Endothelial cell of umbilical vein (primary cell): ENCODE measurements at regions not wholly inside any gene's neighbourhood (a gene's known extent, or its start where the extent isn't known, plus 50 kb on each side); places are given as distances from the start of the nearest gene placed in this dataset.

ENCODE experiments used
- BruUV-seq: library from RNA; stranded (reverse); fragments of 400-500 nt; replicated peaks from 2 replicates; lab custom pipeline; 2021; lab: Mats Ljungman, UMichigan
- CTCF ChIA-PET: fragments of 300-600, 350-600 bp; sonication (Branson Sonifier 250); formaldehyde crosslinking; loops from one replicate; lab custom pipeline; 2021; ENCODE audit warnings: antibody characterized with exemption, inconsistent platforms; lab: Charles Lee
- POLR2A ChIA-PET: fragments of 300-600, 350-600 bp; sonication (Branson Sonifier 250); formaldehyde crosslinking; loops from one replicate; lab custom pipeline; 2021; ENCODE audit warnings: antibody characterized with exemption, inconsistent platforms; lab: Charles Lee
- DNase-seq: peaks from one replicate; pipeline ENCODE4 v3.0.0-alpha.2; 2011; ENCODE audit warnings: low read depth, low spot score
- FAIRE-seq: peaks from 2 replicates; lab custom pipeline; 2011; peaks lifted over from hg19 to GRCh38; lab: Jason Lieb, UNC
- H2AFZ ChIP-seq: 2 replicates; pipeline ENCODE4 v1.6.0; 2012; ENCODE audit warnings: low read depth, low read length, control low read depth, inconsistent platforms
- H3K27ac ChIP-seq: 2 replicates; pipeline ENCODE4 v1.5.1; 2011; ENCODE audit warnings: low read depth, mild to moderate bottlenecking, control low read depth, low read length, moderate library complexity; ENCODE audit not compliant: insufficient read depth
- H3K27me3 ChIP-seq, 2 experiments: 2 replicates each; pipeline versions ENCODE4 v1.6.0 to v1.6.1; 2011; ENCODE audit warnings: low read length in 2 of 2, mixed read lengths in 1 of 2; ENCODE audit not compliant: control insufficient read depth in 2 of 2, insufficient read depth in 2 of 2
- H3K36me3 ChIP-seq, 2 experiments: 2 replicates in 1 of 2; 3 replicates in 1 of 2; pipeline ENCODE4 v1.5.1; 2011; ENCODE audit warnings: low read length in 2 of 2, mild to moderate bottlenecking in 1 of 2, moderate library complexity in 1 of 2; ENCODE audit not compliant: control insufficient read depth in 2 of 2, insufficient read depth in 2 of 2; ENCODE audit errors: extremely low read depth in 1 of 2
- H3K4me1 ChIP-seq: 3 replicates; pipeline ENCODE4 v1.5.1; 2011; ENCODE audit warnings: mild to moderate bottlenecking, low read length; ENCODE audit not compliant: control insufficient read depth, insufficient read depth; ENCODE audit errors: extremely low read depth
- H3K4me2 ChIP-seq: 2 replicates; pipeline ENCODE4 v1.6.1; 2011; ENCODE audit warnings: low read length, control low read depth, mixed read lengths; ENCODE audit not compliant: insufficient read depth
- H3K4me3 ChIP-seq, 3 experiments: fragments of 200-600 bp in 1 of 3; sonication (generic), shearing (Covaris generic) in 1 of 3; replicated peaks in 1 of 3; 2 replicates each; pipeline ENCODE4 v1.5.1; 2011 to 2016; ENCODE audit warnings: control low read depth in 3 of 3, low read length in 3 of 3, mild to moderate bottlenecking in 2 of 3, inconsistent platforms in 1 of 3, low read depth in 1 of 3, moderate library complexity in 1 of 3; ENCODE audit not compliant: insufficient read depth in 1 of 3
- H3K79me2 ChIP-seq: 2 replicates; pipeline ENCODE4 v1.6.0; 2012; ENCODE audit warnings: low read length, inconsistent platforms; ENCODE audit not compliant: control insufficient read depth, insufficient read depth
- H3K9ac ChIP-seq: replicated peaks from 2 replicates; pipeline ENCODE3; 2011; ENCODE audit warnings: low read length, control low read depth; ENCODE audit not compliant: insufficient read depth; ENCODE audit errors: extremely low read depth
- H3K9me1 ChIP-seq: replicated peaks from 3 replicates; pipeline ENCODE4 v1.6.0; 2011; ENCODE audit warnings: mild to moderate bottlenecking, low read length; ENCODE audit not compliant: control insufficient read depth, insufficient read depth; ENCODE audit errors: extremely low read depth
- H3K9me3 ChIP-seq: replicated peaks from 2 replicates; pipeline ENCODE4 v1.5.1; 2012; ENCODE audit warnings: low read length, inconsistent platforms; ENCODE audit not compliant: control insufficient read depth, insufficient read depth
- H4K20me1 ChIP-seq: replicated peaks from 2 replicates; pipeline ENCODE3; 2011; ENCODE audit warnings: mild to moderate bottlenecking, low read length; ENCODE audit not compliant: control insufficient read depth, insufficient read depth; ENCODE audit errors: extremely low read depth
- CTCF ChIP-seq, 2 donors: IDR thresholded peaks; 1 replicate in 1 of 2; 2 replicates in 1 of 2; pipeline ENCODE4 v1.5.1; 2011; ENCODE audit warnings: low read length in 2 of 2, mild to moderate bottlenecking in 2 of 2, moderate library complexity in 2 of 2, control low read depth in 1 of 2, inconsistent platforms in 1 of 2, low read depth in 1 of 2; ENCODE audit not compliant: insufficient read depth in 1 of 2; ENCODE audit errors: extremely low read depth in 1 of 2
- EZH2 ChIP-seq: IDR thresholded peaks from 2 replicates; pipeline ENCODE4 v1.6.1; 2012; ENCODE audit warnings: borderline replicate concordance, low read depth, mild to moderate bottlenecking, moderate library complexity, low read length, inconsistent platforms; ENCODE audit not compliant: severe bottlenecking
- FOS ChIP-seq: IDR thresholded peaks from 2 replicates; pipeline ENCODE4 v1.6.1; 2011; ENCODE audit warnings: mild to moderate bottlenecking, low read length, moderate library complexity, borderline replicate concordance; ENCODE audit not compliant: insufficient read depth
- GATA2 ChIP-seq: IDR thresholded peaks from 2 replicates; pipeline ENCODE4 v1.7.0; 2011; ENCODE audit warnings: low read depth, mild to moderate bottlenecking, moderate library complexity, mixed read lengths, low read length; ENCODE audit not compliant: insufficient read length, insufficient read depth
- JUN ChIP-seq: IDR thresholded peaks from 2 replicates; pipeline ENCODE4 v1.6.1; 2011; ENCODE audit warnings: borderline replicate concordance, low read depth; ENCODE audit not compliant: insufficient read length, insufficient read depth
- MAX ChIP-seq: IDR thresholded peaks from 2 replicates; pipeline ENCODE4 v1.6.1; 2011; ENCODE audit not compliant: insufficient read depth, insufficient read length
- MYC ChIP-seq: IDR thresholded peaks from one replicate; pipeline ENCODE4 v1.6.1; 2011; ENCODE audit warnings: mild to moderate bottlenecking, low read depth, low read length
- POLR2A ChIP-seq: IDR thresholded peaks from 2 replicates; pipeline ENCODE4 v1.6.1; 2012; ENCODE audit warnings: low read depth, mild to moderate bottlenecking, control low read depth, low read length
- POLR2AphosphoS5 ChIP-seq: IDR thresholded peaks from 2 replicates; pipeline ENCODE4 v1.6.1; 2012; ENCODE audit warnings: low read depth, mild to moderate bottlenecking, control low read depth, low read length, moderate library complexity; ENCODE audit not compliant: insufficient read depth
- dilution Hi-C: fragments of 300-500 bp; cut with MboI; formaldehyde crosslinking; loops from one replicate; pipeline ENCODE4 v1.15.0; 2019; ENCODE audit warnings: low sequenced_read_pairs; ENCODE audit not compliant: extremely low pct_ligation_motif_present
- intact Hi-C: fragments of 100-400 bp; cut with micrococcal nuclease; formaldehyde crosslinking; loops from one replicate; pipeline ENCODE4 v1.10.0; 2022

GRCh38 chr2:60356346-60356745 lies 197.1 kb downstream of the BCL11A start:
- no peak overlapping the region for H3K4me2 ChIP-seq
- POLR2A ChIA-PET: no interaction called here
- H4K20me1 ChIP-seq: no peaks in the 10 kb centered on the region
- no peak for DNase-seq
- no peak overlapping the region for H3K27ac ChIP-seq
- no peaks in the 10 kb centered on the region for H3K36me3 ChIP-seq
- no peaks in the 10 kb centered on the region for H3K27me3 ChIP-seq
- TF ChIP-seq CTCF (IDR thresholded peaks at IDR 0.05; ENCODE audit: extremely low read depth in 1 of 2, insufficient read depth in 1 of 2, low read depth in 1 of 2, low read length in 2 of 2) (no peak), JUN (no peak), POLR2A (no peak), GATA2 (no peak), MYC (no peak), EZH2 (no peak)
- CTCF ChIA-PET: no interaction called here
- no peak for FAIRE-seq
- no peaks in the 10 kb centered on the region for H3K4me1 ChIP-seq
- H3K9me3 ChIP-seq: peaks cover 2% of the 10 kb centered on the region
- no peaks in the 10 kb centered on the region for H3K9me1 ChIP-seq
- H3K79me2 ChIP-seq: no peaks in the 10 kb centered on the region
- intact Hi-C loops (no loop called here), dilution Hi-C loops (no loop called here)
- no peak overlapping the region for H3K9ac ChIP-seq
- H2AFZ ChIP-seq: no peak overlapping the region
- no TSS peak for BruUV-seq
- no peak overlapping the region for H3K4me3 ChIP-seq

- BruUV-seq: no TSS peak
- intact Hi-C loops: no loop called here
- Histone ChIP-seq H3K27ac (no peak overlapping the region), H3K4me2 (no peak overlapping the region), H3K9me1 (no peaks in the 10 kb centered on the region), H3K9ac (no peak overlapping the region), H3K27me3 (no peaks in the 10 kb centered on the region), H2AFZ (no peak overlapping the region), H4K20me1 (no peaks in the 10 kb centered on the region), H3K4me1 (no peaks in the 10 kb centered on the region), H3K36me3 (no peaks in the 10 kb centered on the region), H3K79me2 (no peaks in the 10 kb centered on the region), H3K9me3 (peaks cover 2% of the 10 kb centered on the region), H3K4me3 (no peak overlapping the region)
- ChIA-PET POLR2A (no interaction called here), CTCF (no interaction called here)
- DNase-seq (no peak), FAIRE-seq (no peak)
- no peak for TF ChIP-seq GATA2
- no peak for TF ChIP-seq POLR2AphosphoS5
- no peak for TF ChIP-seq JUN
- no peak for TF ChIP-seq CTCF (IDR thresholded peaks at IDR 0.05; ENCODE audit: extremely low read depth in 1 of 2, insufficient read depth in 1 of 2, low read depth in 1 of 2, low read length in 2 of 2)
- no peak for TF ChIP-seq EZH2
- no peak for TF ChIP-seq MAX
- TF ChIP-seq FOS: no peak
- no peak for TF ChIP-seq MYC
- dilution Hi-C loops: no loop called here
Observed at GRCh38 chr2:60355849-60356261, 197.6 kb downstream of the BCL11A start.
